Right atrium auricular region (tissue), 2 donors: ENCODE measurements at regions not wholly inside any gene's neighbourhood (a gene's known extent, or its start where the extent isn't known, plus 50 kb on each side); places are given as distances from the start of the nearest gene placed in this dataset.

ENCODE experiments used
- DNase-seq: peaks from one replicate; pipeline ENCODE4 v3.0.0-alpha.2; 2019; ENCODE audit warnings: low spot score
- H3K27ac ChIP-seq, 2 donors: fragments of 200-600 bp; sonication (generic); 1 replicate in 1 of 2; 2 replicates in 1 of 2; pipeline ENCODE4 v1.5.1; 2016 to 2019
- H3K27me3 ChIP-seq, 2 donors: fragments of 200-600 bp; sonication (generic); one replicate each; pipeline versions ENCODE4 v1.5.1 to v1.6.0; 2017 to 2019
- H3K36me3 ChIP-seq: fragments of 200-600 bp; sonication (generic); one replicate; pipeline ENCODE4 v1.5.1; 2016
- H3K4me1 ChIP-seq, 2 donors: fragments of 200-600 bp; sonication (generic); one replicate each; pipeline versions ENCODE4 v1.5.1 to v1.6.0; 2017 to 2019
- H3K4me3 ChIP-seq, 2 donors: fragments of 200-600 bp; sonication (generic); 1 replicate in 1 of 2; 2 replicates in 1 of 2; pipeline ENCODE4 v1.5.1; 2017 to 2019; ENCODE audit warnings: mild to moderate bottlenecking in 1 of 2, moderate library complexity in 1 of 2
- H3K9me3 ChIP-seq, 2 donors: fragments of 200-600 bp; sonication (generic); one replicate each; pipeline ENCODE4 v1.5.1; 2019
- TF ChIP-seq, protein P1 (sequence below), 2 donors: fragments of 200-600 bp; sonication (generic); IDR thresholded peaks; one replicate each; pipeline ENCODE4 v1.5.1; 2019; ENCODE audit warnings: antibody characterized with exemption in 2 of 2

DNA sequence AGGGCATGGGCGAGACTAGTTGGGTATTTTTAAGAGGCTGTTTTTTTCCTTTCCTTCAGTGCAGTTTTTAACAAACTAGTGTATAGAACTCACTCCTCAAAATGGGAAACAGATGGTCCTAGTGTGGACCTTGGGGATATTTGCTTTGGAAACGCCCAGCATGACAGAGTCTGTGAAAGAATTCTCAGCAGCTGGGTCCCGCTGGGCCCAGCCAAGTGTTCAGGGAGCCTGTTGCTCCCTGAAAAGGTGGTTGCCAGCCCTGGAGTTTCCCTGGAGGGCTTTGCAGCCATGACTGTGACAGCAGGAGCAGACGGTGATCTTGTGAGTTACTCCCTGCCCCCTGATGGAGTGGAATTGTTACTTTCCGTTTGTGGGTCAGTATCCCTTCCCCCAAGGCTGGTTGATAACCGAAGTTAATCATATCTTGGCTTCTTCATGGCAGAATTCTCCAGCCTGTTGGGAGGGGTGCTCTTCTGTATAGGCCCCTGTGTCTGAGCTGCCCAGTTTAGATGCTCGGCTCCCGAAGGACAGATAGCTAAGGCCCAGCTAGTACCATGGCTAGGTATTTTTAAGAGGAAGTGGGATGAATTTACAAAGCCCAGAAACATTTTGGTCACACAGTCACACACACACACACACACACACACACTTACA is 278.6 kb upstream of the HABP2 start:
- H3K27ac ChIP-seq: peak overlapping the region; percentile 64 to 78
- no peaks in the 10 kb centered on the region for H3K36me3 ChIP-seq
- no peaks in the 10 kb centered on the region for H3K27me3 ChIP-seq
- peaks cover 0 to 19% of the 10 kb centered on the region in 2 donors for H3K4me1 ChIP-seq
- no peak for DNase-seq
- H3K9me3 ChIP-seq: peaks cover 0 to 22% of the 10 kb centered on the region in 2 donors
- TF ChIP-seq, protein P1, sequence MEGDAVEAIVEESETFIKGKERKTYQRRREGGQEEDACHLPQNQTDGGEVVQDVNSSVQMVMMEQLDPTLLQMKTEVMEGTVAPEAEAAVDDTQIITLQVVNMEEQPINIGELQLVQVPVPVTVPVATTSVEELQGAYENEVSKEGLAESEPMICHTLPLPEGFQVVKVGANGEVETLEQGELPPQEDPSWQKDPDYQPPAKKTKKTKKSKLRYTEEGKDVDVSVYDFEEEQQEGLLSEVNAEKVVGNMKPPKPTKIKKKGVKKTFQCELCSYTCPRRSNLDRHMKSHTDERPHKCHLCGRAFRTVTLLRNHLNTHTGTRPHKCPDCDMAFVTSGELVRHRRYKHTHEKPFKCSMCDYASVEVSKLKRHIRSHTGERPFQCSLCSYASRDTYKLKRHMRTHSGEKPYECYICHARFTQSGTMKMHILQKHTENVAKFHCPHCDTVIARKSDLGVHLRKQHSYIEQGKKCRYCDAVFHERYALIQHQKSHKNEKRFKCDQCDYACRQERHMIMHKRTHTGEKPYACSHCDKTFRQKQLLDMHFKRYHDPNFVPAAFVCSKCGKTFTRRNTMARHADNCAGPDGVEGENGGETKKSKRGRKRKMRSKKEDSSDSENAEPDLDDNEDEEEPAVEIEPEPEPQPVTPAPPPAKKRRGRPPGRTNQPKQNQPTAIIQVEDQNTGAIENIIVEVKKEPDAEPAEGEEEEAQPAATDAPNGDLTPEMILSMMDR (IDR thresholded peaks at IDR 0.05): no peak
- H3K4me3 ChIP-seq: no peak overlapping the region

DNA sequence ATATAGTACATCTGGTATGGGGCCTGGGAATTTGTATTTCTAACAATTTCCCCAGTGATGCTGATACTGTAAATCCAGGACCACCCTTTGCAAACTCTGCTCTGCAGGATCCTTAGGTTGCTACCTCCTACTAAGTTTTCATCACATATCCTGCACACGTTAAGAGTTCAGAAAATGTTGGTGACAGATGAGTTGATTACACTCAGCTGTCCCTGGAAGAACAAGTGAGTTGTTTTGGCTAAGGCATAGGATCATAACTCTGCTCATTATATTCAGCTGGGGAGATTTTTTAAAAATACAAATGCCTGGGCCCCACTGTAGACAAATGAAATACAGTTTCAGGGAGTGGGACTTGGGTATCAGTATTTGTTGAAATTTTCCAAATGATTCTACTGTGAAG is 274.6 kb upstream of the HABP2 start:
- no peak for DNase-seq
- Histone ChIP-seq H3K36me3 (no peaks in the 10 kb centered on the region), H3K4me1 (peaks cover 0 to 10% of the 10 kb centered on the region in 2 donors), H3K27me3 (no peaks in the 10 kb centered on the region), H3K9me3 (peaks cover 0 to 22% of the 10 kb centered on the region in 2 donors), H3K27ac (no peak overlapping the region), H3K4me3 (no peak overlapping the region)
- TF ChIP-seq, protein P1 (IDR thresholded peaks at IDR 0.05): no peak

DNA sequence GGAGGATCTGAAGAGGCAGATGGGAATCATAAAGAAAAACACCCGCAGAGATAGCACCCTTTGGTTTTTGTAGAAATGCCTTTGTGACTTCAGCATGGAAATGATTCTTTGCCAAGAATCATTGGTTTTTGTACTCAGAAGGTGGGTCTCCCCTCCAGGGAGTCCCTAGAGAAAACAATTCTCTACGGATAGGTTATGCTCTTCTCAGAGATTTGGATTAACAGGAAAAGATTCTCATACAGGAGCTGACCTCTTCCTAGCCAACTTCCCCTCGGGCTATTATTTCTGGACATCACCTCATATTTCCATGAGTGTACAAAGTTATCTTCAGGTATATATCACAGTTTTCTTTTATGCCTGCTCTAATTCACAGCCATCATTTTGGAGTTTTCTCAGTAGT is 274.2 kb upstream of the HABP2 start:
- no peaks in the 10 kb centered on the region for H3K36me3 ChIP-seq
- H3K27ac ChIP-seq: no peak overlapping the region
- DNase-seq: no peak
- TF ChIP-seq, protein P1 (IDR thresholded peaks at IDR 0.05): no peak
- no peaks in the 10 kb centered on the region for H3K27me3 ChIP-seq
- peaks cover 0 to 22% of the 10 kb centered on the region in 2 donors for H3K9me3 ChIP-seq
- peaks cover 0 to 6% of the 10 kb centered on the region in 2 donors for H3K4me1 ChIP-seq
- no peak overlapping the region for H3K4me3 ChIP-seq

DNA sequence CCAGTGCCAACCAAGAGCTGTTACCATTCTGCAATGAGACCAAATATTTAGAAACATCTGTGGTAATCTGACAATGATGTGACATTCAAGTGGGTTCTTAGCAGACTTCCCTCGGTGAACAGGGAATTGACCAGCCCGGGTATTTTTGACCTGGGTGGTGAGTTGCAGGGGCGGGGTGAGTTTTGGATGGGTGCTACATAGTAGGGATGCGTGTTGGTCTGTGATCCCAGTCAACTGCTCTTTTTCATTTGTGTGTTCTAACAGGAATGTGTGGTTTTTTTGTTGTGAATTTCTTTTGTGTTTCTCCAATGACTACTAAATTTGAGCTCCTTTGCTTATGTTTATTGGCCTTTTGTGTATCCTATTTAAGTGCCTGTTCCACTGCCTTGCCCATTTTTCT is 273.6 kb upstream of the HABP2 start:
- Histone ChIP-seq H3K27ac (no peak overlapping the region), H3K4me1 (no peaks in the 10 kb centered on the region), H3K9me3 (peaks cover 0 to 22% of the 10 kb centered on the region in 2 donors), H3K36me3 (no peaks in the 10 kb centered on the region), H3K27me3 (no peaks in the 10 kb centered on the region), H3K4me3 (no peak overlapping the region)
- TF ChIP-seq, protein P1 (IDR thresholded peaks at IDR 0.05): no peak
- no peak for DNase-seq

DNA sequence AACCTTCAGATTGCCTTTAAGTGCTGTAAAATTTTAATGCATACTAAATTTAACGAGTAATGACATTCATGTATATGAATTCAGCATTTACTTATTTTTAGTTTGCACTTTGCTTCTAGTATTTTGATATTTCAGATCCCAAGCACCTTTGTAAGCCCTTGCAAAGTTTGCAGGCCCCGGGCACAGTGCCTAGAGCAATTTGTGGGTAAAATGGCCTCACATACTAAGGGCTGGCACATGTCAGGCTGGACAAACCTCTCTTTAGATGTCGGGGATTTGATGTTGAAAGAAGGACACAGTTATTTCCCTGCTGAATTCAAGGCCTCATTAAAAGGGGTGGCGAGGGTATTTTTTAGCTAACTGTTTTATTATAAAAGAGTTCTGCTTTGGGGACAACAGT is 270.3 kb upstream of the HABP2 start:
- no peak for DNase-seq
- TF ChIP-seq, protein P1 (IDR thresholded peaks at IDR 0.05): no peak
- Histone ChIP-seq H3K36me3 (no peaks in the 10 kb centered on the region), H3K4me1 (no peaks in the 10 kb centered on the region), H3K9me3 (no peaks in the 10 kb centered on the region), H3K27me3 (no peaks in the 10 kb centered on the region), H3K27ac (no peak overlapping the region), H3K4me3 (no peak overlapping the region)

DNA sequence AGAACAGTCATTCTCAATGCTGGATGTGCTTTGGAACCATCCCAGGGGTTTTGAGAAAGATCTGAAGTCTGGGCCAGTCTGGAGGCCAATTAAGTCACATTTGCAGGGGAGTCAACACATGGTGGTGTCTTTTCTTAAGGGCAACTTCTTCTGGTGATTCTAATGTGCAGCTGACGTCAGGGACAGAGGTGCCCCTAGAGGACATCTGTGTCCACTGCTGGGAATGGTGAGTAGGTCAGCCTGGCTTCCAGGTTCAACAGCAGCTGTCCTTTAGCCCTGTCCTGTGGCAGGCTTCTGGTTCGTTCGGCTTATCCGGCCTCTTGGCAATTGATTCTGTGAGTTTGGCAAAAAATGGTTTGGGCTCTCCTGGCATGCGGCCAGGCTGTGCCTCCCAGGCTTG is 269.7 kb upstream of the HABP2 start:
- Histone ChIP-seq H3K4me1 (no peaks in the 10 kb centered on the region), H3K27me3 (no peaks in the 10 kb centered on the region), H3K9me3 (no peaks in the 10 kb centered on the region), H3K36me3 (no peaks in the 10 kb centered on the region), H3K4me3 (no peak overlapping the region), H3K27ac (no peak overlapping the region)
- DNase-seq: no peak
- TF ChIP-seq, protein P1 (IDR thresholded peaks at IDR 0.05): no peak
